Hypothalamus (tissue), 51 donors: ENCODE measurements at regions not wholly inside any gene's neighbourhood (a gene's known extent, or its start where the extent isn't known, plus 50 kb on each side); places are given as distances from the start of the nearest gene placed in this dataset.

Experiments
- DNase-seq, 51 donors: peaks; one replicate each; lab custom pipeline; 2025; lab: John Stamatoyannopoulos, UW

GRCh38 chr2:20558391-20559150 is 92.3 kb downstream of the HS1BP3 start:
- no peak for DNase-seq

- no peak for DNase-seq
Measured at GRCh38 chr2:20559277-20559676, 91.6 kb downstream of the HS1BP3 start.

DNA sequence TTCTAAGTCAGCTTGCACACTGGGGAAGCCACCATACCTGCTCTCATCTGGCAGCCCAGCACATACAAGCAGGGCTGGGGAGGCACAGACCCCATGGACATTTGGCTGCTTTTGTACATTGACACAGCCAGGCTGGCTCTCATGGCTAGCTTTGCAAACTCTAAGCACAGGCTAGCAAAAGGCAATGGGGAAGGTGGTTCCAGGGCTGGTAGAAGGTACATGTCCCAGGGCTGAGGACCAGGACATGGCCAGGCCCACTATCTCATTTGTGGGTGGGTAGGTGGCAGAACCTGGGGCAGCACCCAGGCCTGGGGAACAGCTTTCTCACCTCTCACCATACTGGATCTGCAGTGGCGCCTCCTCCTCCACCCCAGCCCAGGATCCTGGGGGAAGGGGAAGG is 90.9 kb downstream of the HS1BP3 start:
- DNase-seq: no peak

- DNase-seq: no peak
Measured at GRCh38 chr2:20560891-20561636, 89.8 kb downstream of the HS1BP3 start.

DNA sequence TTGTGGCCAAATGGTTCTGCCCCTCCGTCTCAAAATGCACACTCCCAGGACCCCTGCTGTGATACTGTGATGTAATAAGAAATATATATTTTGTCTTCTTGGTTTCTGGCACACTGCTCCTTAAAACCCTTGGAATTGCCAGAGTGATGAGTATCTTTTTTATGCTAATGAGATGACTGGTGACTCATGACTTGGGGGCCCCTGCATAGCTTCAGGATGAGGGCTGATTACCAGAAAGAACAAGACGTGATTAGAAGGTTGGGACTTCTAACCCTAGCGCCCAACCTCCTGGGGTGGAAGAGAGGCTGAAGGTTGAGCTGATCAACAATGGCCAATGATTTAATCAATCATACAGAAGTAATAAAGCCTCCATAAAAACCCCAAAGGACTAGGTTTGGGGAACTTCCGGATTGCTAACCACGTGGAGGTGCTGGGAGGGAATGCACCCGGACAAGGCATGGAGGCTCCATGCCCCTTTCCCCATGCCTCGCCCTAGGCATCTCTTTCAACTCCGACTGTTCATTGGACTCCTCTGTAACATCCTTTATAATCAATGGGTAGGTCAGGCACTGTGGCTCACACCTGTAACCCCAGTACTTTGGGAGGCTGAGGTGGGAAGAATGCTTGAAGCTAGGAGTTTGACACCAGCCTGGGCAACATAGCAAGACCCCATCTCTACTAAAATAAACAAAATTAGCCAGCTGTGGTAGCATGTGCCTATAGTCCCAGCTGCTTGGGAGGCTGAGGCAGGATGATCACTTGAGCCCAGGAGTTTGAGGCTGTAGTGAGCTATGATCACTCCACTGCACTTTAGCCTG is 89.1 kb downstream of the HS1BP3 start:
- no peak for DNase-seq

GRCh38 chr2:20562540-20563225 is 88.2 kb downstream of the HS1BP3 start:
- no peak for DNase-seq

DNA sequence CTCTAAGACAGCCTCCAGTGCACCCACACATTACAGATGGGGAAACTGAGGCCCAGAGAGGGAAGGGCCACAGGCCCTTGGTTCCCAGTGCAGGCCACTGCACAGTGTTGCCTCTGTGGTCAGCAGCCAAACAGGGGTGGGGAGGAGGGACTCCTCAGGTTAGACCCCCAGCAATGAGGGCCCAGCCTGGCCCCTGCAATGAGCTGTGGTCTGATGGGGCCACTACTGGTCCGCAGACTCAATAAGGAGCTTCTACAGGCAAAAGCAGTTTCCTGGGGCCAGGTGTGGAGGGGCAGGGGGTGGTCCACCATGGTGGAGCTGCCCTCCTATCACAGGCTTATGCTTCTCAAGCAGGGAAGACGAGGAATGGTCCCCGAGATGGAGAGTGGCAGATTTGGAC is 87.6 kb downstream of the HS1BP3 start:
- DNase-seq: no peak

- DNase-seq: no peak
Measured at GRCh38 chr2:20563833-20564232, 87.1 kb downstream of the HS1BP3 start.

- no peak for DNase-seq
Measured at GRCh38 chr2:20565101-20565622, 85.7 kb downstream of the HS1BP3 start.

- DNase-seq: no peak
Measured at GRCh38 chr2:20565623-20566236, 85.2 kb downstream of the HS1BP3 start.

- DNase-seq: no peak
Measured at GRCh38 chr2:20566331-20566730, 84.6 kb downstream of the HS1BP3 start.

- DNase-seq: no peak
Measured at GRCh38 chr2:20567159-20567925, 83.6 kb downstream of the HS1BP3 start.
